IMR-90 (cell line): ENCODE measurements at regions not wholly inside any gene's neighbourhood (a gene's known extent, or its start where the extent isn't known, plus 50 kb on each side); places are given as distances from the start of the nearest gene placed in this dataset.

ENCODE experiments used
- CHD1 ChIP-seq: IDR thresholded peaks from 2 replicates; pipeline ENCODE4 v1.6.1; 2012; ENCODE audit warnings: low read depth, low read length, improper control_type of control experiment
- FOS ChIP-seq: fragments of 150-350 bp; IDR thresholded peaks from 2 replicates; pipeline ENCODE4 v1.6.1; 2016; ENCODE audit warnings: low read depth, low read length
- POLR2A ChIP-seq: IDR thresholded peaks from 2 replicates; pipeline ENCODE4 v1.6.1; 2012; ENCODE audit warnings: mild to moderate bottlenecking, low read depth, low read length
- RAD21 ChIP-seq: IDR thresholded peaks from 2 replicates; pipeline ENCODE4 v1.6.1; 2012; ENCODE audit warnings: low read length, improper control_type of control experiment
- RFX5 ChIP-seq: IDR thresholded peaks from 2 replicates; pipeline ENCODE4 v1.8.0; 2012; ENCODE audit warnings: low read depth, mild to moderate bottlenecking, low read length, moderate library complexity
- TF ChIP-seq, protein P1 (sequence below): conservative IDR thresholded peaks from 2 replicates; pipeline ENCODE4 v1.5.1; 2012; ENCODE audit warnings: mild to moderate bottlenecking, low read depth, low read length, improper control_type of control experiment
- TF ChIP-seq, protein P2 (sequence below): fragments of 150-350 bp; IDR thresholded peaks from 2 replicates; pipeline ENCODE4 v1.6.1; 2017; ENCODE audit warnings: mild to moderate bottlenecking, antibody characterized with exemption, low read length, low read depth

- TF ChIP-seq RAD21: no peak
- no peak for TF ChIP-seq POLR2A
- TF ChIP-seq, protein P1, sequence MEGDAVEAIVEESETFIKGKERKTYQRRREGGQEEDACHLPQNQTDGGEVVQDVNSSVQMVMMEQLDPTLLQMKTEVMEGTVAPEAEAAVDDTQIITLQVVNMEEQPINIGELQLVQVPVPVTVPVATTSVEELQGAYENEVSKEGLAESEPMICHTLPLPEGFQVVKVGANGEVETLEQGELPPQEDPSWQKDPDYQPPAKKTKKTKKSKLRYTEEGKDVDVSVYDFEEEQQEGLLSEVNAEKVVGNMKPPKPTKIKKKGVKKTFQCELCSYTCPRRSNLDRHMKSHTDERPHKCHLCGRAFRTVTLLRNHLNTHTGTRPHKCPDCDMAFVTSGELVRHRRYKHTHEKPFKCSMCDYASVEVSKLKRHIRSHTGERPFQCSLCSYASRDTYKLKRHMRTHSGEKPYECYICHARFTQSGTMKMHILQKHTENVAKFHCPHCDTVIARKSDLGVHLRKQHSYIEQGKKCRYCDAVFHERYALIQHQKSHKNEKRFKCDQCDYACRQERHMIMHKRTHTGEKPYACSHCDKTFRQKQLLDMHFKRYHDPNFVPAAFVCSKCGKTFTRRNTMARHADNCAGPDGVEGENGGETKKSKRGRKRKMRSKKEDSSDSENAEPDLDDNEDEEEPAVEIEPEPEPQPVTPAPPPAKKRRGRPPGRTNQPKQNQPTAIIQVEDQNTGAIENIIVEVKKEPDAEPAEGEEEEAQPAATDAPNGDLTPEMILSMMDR: no peak
- no peak for TF ChIP-seq RFX5
- no peak for TF ChIP-seq FOS
- TF ChIP-seq CHD1: no peak
- TF ChIP-seq, protein P2, sequence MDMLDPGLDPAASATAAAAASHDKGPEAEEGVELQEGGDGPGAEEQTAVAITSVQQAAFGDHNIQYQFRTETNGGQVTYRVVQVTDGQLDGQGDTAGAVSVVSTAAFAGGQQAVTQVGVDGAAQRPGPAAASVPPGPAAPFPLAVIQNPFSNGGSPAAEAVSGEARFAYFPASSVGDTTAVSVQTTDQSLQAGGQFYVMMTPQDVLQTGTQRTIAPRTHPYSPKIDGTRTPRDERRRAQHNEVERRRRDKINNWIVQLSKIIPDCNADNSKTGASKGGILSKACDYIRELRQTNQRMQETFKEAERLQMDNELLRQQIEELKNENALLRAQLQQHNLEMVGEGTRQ: no peak
Measured at GRCh38 chr2:100744589-100744988, 75.3 kb upstream of the NPAS2 start.
